Effector memory CD8-positive, alpha-beta T cell (primary cell): ENCODE measurements at regions not wholly inside any gene's neighbourhood (a gene's known extent, or its start where the extent isn't known, plus 50 kb on each side); places are given as distances from the start of the nearest gene placed in this dataset.
A peak's percentile ranks its signal among the peaks of the same experiment; 100 is the strongest.

Source experiments
- ATAC-seq: fragments of 150-1000 bp; cut with Tn5 transposase; replicated peaks from 2 replicates; pipeline ENCODE4 v1.10.0; 2021; ENCODE audit warnings: mild to moderate bottlenecking, moderate library complexity
- DNase-seq, 3 experiments: peaks; one replicate each; pipeline ENCODE4 v3.0.0; 2021
- H3K27ac Mint-ChIP-seq, 2 donors: one replicate each; pipeline ENCODE4 v1.8.0; 2022; ENCODE audit warnings: mild to moderate bottlenecking in 2 of 2, mixed read lengths in 2 of 2, moderate library complexity in 2 of 2
- H3K27me3 Mint-ChIP-seq, 2 donors: one replicate each; pipeline ENCODE4 v1.8.0; 2022; ENCODE audit warnings: mixed read lengths in 2 of 2
- H3K36me3 Mint-ChIP-seq: one replicate; pipeline ENCODE4 v1.8.0; 2022; ENCODE audit warnings: mild to moderate bottlenecking, moderate library complexity, mixed read lengths; ENCODE audit not compliant: insufficient read depth
- H3K4me1 Mint-ChIP-seq, 2 donors: one replicate each; pipeline ENCODE4 v1.8.0; 2022; ENCODE audit warnings: low read depth in 2 of 2, mixed read lengths in 2 of 2
- H3K4me3 Mint-ChIP-seq, 2 donors: one replicate each; pipeline ENCODE4 v1.8.0; 2022; ENCODE audit warnings: mild to moderate bottlenecking in 2 of 2, mixed read lengths in 2 of 2, moderate library complexity in 2 of 2
- H3K9me3 Mint-ChIP-seq, 2 donors: one replicate each; pipeline ENCODE4 v1.8.0; 2022; ENCODE audit warnings: mixed read lengths in 2 of 2

GRCh38 chr2:239710953-239711861 lies 310.4 kb upstream of the HDAC4 start:
- Mint-ChIP-seq H3K36me3 (no peaks in the 10 kb centered on the region), H3K27ac (no peak overlapping the region), H3K4me3 (no peak overlapping the region), H3K4me1 (peaks cover 0 to 2% of the 10 kb centered on the region in 2 donors), H3K9me3 (peaks cover 2 to 8% of the 10 kb centered on the region in 2 donors), H3K27me3 (peaks cover 20 to 28% of the 10 kb centered on the region in 2 donors)
- no peak for ATAC-seq
- no peak for DNase-seq

GRCh38 chr2:239706367-239706766 lies 305.5 kb upstream of the HDAC4 start:
- Mint-ChIP-seq H3K4me3 (no peak overlapping the region), H3K9me3 (peaks cover 2% of the 10 kb centered on the region in 2 donors), H3K27ac (peak overlapping the region; percentile 7 to 29), H3K36me3 (no peaks in the 10 kb centered on the region), H3K4me1 (no peaks in the 10 kb centered on the region), H3K27me3 (peaks cover 31 to 56% of the 10 kb centered on the region in 2 donors)
- DNase-seq (no peak), ATAC-seq (no peak)

- DNase-seq (no peak), ATAC-seq (no peak)
- Mint-ChIP-seq H3K4me3 (no peak overlapping the region), H3K9me3 (peaks cover 0 to 2% of the 10 kb centered on the region in 2 donors), H3K27ac (no peak overlapping the region), H3K36me3 (peaks cover 3% of the 10 kb centered on the region), H3K27me3 (peaks cover 24 to 48% of the 10 kb centered on the region in 2 donors), H3K4me1 (no peaks in the 10 kb centered on the region)
Measured at GRCh38 chr2:239704737-239705136, 303.9 kb upstream of the HDAC4 start.

GRCh38 chr2:239703834-239704233 lies 303.0 kb upstream of the HDAC4 start:
- Mint-ChIP-seq H3K4me3 (no peak overlapping the region), H3K27ac (no peak overlapping the region), H3K4me1 (no peaks in the 10 kb centered on the region), H3K27me3 (peaks cover 24 to 48% of the 10 kb centered on the region in 2 donors), H3K9me3 (peaks cover 0 to 2% of the 10 kb centered on the region in 2 donors), H3K36me3 (peaks cover 3% of the 10 kb centered on the region)
- no peak for ATAC-seq
- DNase-seq = no peak

GRCh38 chr2:239700686-239701345 lies 300.0 kb upstream of the HDAC4 start:
- peaks cover 3% of the 10 kb centered on the region for H3K36me3 Mint-ChIP-seq
- H3K27ac Mint-ChIP-seq = no peak overlapping the region
- DNase-seq = no peak
- peaks cover 0 to 3% of the 10 kb centered on the region in 2 donors for H3K4me1 Mint-ChIP-seq
- peaks cover 18 to 39% of the 10 kb centered on the region in 2 donors for H3K27me3 Mint-ChIP-seq
- no peaks in the 10 kb centered on the region for H3K9me3 Mint-ChIP-seq
- H3K4me3 Mint-ChIP-seq = no peak overlapping the region
- ATAC-seq = no peak

DNA sequence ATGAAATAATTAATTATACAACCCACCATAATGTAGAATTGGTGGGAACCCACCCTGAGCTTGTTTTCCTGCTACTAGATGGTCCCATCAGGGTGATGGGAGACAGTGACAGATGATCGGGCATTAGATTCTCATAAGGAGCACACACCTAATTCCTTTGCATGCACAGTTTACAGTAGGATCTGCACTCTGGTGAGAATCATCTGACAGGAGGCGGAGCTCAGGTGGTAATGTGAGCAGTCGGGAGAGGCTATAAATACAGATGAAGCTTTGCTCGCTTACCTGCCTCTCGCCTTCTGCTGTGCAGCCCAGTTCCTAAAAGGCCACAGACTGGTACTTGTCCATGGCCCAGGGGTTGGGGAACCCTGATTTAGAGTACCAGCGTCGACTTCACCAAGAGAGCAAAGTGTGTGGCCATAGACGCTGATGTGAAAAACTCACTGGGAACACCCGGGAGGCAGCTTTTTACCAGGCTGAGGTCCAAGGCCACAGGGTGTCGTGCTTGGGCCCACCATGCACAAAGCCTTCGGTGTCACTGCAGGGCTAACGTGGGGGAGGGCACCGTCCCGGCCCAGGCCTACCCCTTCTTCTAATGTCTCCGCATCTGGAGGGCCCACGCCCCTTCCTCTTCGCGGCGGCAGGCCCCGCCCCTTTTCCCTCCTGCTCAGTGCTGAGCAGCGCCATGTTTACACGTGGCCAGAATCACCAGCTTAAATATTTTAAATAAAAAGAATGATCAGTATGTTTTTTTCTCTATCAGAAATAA lies 296.8 kb upstream of the HDAC4 start:
- peaks cover 7% of the 10 kb centered on the region for H3K36me3 Mint-ChIP-seq

GRCh38 chr2:239696559-239697207 lies 295.9 kb upstream of the HDAC4 start:
- peaks cover 7% of the 10 kb centered on the region for H3K36me3 Mint-ChIP-seq
- H3K4me1 Mint-ChIP-seq = peaks cover 0 to 4% of the 10 kb centered on the region in 2 donors
- no peak for ATAC-seq
- no peaks in the 10 kb centered on the region for H3K9me3 Mint-ChIP-seq
- no peak overlapping the region for H3K4me3 Mint-ChIP-seq
- no peak for DNase-seq
- peaks cover 0 to 7% of the 10 kb centered on the region in 2 donors for H3K27me3 Mint-ChIP-seq
- peak overlapping the region in 1 of 2 donors; percentile 1 for H3K27ac Mint-ChIP-seq

More for the DNA sequence above, 296.8 kb upstream of the HDAC4 start:
- no peak overlapping the region for H3K4me3 Mint-ChIP-seq
- H3K9me3 Mint-ChIP-seq = no peaks in the 10 kb centered on the region
- no peak overlapping the region for H3K27ac Mint-ChIP-seq
- peaks cover 0 to 4% of the 10 kb centered on the region in 2 donors for H3K4me1 Mint-ChIP-seq
- peaks cover 0 to 7% of the 10 kb centered on the region in 2 donors for H3K27me3 Mint-ChIP-seq
- DNase-seq (no peak), ATAC-seq (no peak)

DNA sequence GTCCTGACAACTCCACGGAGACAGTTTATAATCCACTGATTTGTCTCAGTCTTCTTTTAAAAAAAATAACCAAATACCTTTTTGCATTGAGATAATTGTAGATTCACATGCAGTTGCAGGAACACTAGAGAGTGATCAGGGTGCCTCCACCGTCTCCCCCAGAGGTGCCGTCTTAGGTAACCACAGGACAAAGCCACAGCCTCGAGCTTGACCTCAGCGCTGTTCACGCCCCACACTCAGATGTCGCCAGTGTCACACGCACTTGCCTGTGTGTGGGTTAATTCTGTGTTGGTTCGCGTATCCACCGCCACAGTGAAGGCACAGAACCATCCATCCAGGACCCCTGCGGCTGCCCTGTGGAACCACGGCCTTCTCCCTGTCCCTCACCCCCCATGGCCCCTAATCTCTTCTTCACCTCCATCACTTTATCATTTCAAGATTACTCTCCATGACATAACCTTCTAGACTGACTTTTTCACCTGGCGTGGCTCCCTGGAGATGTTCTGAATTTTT lies 295.0 kb upstream of the HDAC4 start:
- Mint-ChIP-seq H3K27me3 (peaks cover 0 to 7% of the 10 kb centered on the region in 2 donors), H3K4me3 (no peak overlapping the region), H3K9me3 (no peaks in the 10 kb centered on the region), H3K36me3 (peaks cover 7% of the 10 kb centered on the region), H3K27ac (peak overlapping the region in 1 of 2 donors; percentile 1), H3K4me1 (peaks cover 0 to 4% of the 10 kb centered on the region in 2 donors)
- ATAC-seq (no peak), DNase-seq (no peak)

- DNase-seq (no peak), ATAC-seq (no peak)
- H3K4me3 Mint-ChIP-seq = no peak overlapping the region
- H3K4me1 Mint-ChIP-seq = peaks cover 0 to 4% of the 10 kb centered on the region in 2 donors
- peaks cover 7% of the 10 kb centered on the region for H3K36me3 Mint-ChIP-seq
- H3K27ac Mint-ChIP-seq = no peak overlapping the region
- no peaks in the 10 kb centered on the region for H3K9me3 Mint-ChIP-seq
- peaks cover 0 to 7% of the 10 kb centered on the region in 2 donors for H3K27me3 Mint-ChIP-seq
Measured at GRCh38 chr2:239695106-239695727, 294.4 kb upstream of the HDAC4 start.

DNA sequence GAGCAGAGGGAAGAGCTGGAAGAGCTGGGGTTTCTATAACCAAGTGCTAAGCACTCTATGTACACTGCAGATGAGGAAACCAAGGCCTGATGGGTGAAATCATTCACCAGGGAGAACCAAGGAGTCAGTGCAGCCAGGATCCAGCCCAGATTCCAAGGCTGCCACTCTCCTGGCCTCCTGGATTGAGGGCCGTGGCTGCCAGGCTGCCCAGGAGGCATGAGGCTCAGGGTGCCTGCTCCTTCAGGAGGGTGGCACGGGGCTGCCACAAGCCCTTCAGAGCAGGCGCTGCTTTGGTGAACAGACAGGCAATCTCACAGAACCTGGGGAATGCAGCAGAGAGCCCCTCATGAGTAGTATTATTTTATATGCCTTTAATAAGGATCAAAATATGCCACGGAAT lies 293.7 kb upstream of the HDAC4 start:
- no peak for DNase-seq
- H3K9me3 Mint-ChIP-seq = no peaks in the 10 kb centered on the region
- H3K36me3 Mint-ChIP-seq = peaks cover 4% of the 10 kb centered on the region
- H3K4me3 Mint-ChIP-seq = no peak overlapping the region
- peaks cover 0 to 5% of the 10 kb centered on the region in 2 donors for H3K4me1 Mint-ChIP-seq
- peaks cover 0 to 7% of the 10 kb centered on the region in 2 donors for H3K27me3 Mint-ChIP-seq
- no peak for ATAC-seq
- no peak overlapping the region for H3K27ac Mint-ChIP-seq

- H3K27ac Mint-ChIP-seq = no peak overlapping the region
- no peaks in the 10 kb centered on the region for H3K9me3 Mint-ChIP-seq
- DNase-seq = no peak
- peaks cover 0 to 8% of the 10 kb centered on the region in 2 donors for H3K27me3 Mint-ChIP-seq
- ATAC-seq = no peak
- H3K4me3 Mint-ChIP-seq = no peak overlapping the region
- peaks cover 0 to 5% of the 10 kb centered on the region in 2 donors for H3K4me1 Mint-ChIP-seq
- peaks cover 4% of the 10 kb centered on the region for H3K36me3 Mint-ChIP-seq
Measured at GRCh38 chr2:239693761-239694415, 293.1 kb upstream of the HDAC4 start.

GRCh38 chr2:239693330-239693729 lies 292.5 kb upstream of the HDAC4 start:
- Mint-ChIP-seq H3K27me3 (peaks cover 5 to 14% of the 10 kb centered on the region in 2 donors), H3K9me3 (no peaks in the 10 kb centered on the region), H3K36me3 (peaks cover 4% of the 10 kb centered on the region), H3K27ac (no peak overlapping the region), H3K4me3 (no peak overlapping the region), H3K4me1 (peaks cover 0 to 5% of the 10 kb centered on the region in 2 donors)
- DNase-seq (no peak), ATAC-seq (no peak)
